Progenitor cell of endocrine pancreas (in vitro differentiated cells): ENCODE measurements at regions not wholly inside any gene's neighbourhood (a gene's known extent, or its start where the extent isn't known, plus 50 kb on each side); places are given as distances from the start of the nearest gene placed in this dataset.
"Not testable (repeated sequence)": the region's sequence is repeated elsewhere in the genome, so short reads cannot be mapped to it uniquely, and the experiment has no call there.

Source experiments
- DNase-seq: peaks from one replicate; pipeline ENCODE4 v3.0.0; 2021; ENCODE audit warnings: low spot score; ENCODE audit not compliant: unreplicated experiment
- H3K27ac Mint-ChIP-seq: 2 replicates; pipeline ENCODE4 v1.8.0; 2021; ENCODE audit warnings: mild to moderate bottlenecking, moderate library complexity, mixed read lengths
- H3K27me3 Mint-ChIP-seq: 2 replicates; pipeline ENCODE4 v1.8.0; 2021; ENCODE audit warnings: mixed read lengths
- H3K36me3 Mint-ChIP-seq: 2 replicates; pipeline ENCODE4 v1.8.0; 2022; ENCODE audit warnings: mixed read lengths; ENCODE audit not compliant: insufficient read depth
- H3K4me1 Mint-ChIP-seq: 2 replicates; pipeline ENCODE4 v1.8.0; 2021; ENCODE audit warnings: low read depth, mixed read lengths
- H3K4me3 Mint-ChIP-seq: 2 replicates; pipeline ENCODE4 v1.8.0; 2021; ENCODE audit warnings: low read depth, mild to moderate bottlenecking, moderate library complexity, mixed read lengths
- H3K9me3 Mint-ChIP-seq: 2 replicates; pipeline ENCODE4 v1.8.0; 2021; ENCODE audit warnings: low read depth, mixed read lengths

GRCh38 chr15:22178438-22178837, 98.1 kb downstream of the OR4M2 start:
- not testable (repeated sequence) for H3K36me3 Mint-ChIP-seq, H3K4me1 Mint-ChIP-seq, H3K9me3 Mint-ChIP-seq, H3K27ac Mint-ChIP-seq, DNase-seq, H3K4me3 Mint-ChIP-seq, H3K27me3 Mint-ChIP-seq

GRCh38 chr15:22179043-22179442, 98.7 kb downstream of the OR4M2 start:
- not testable (repeated sequence) for H3K4me1 Mint-ChIP-seq, DNase-seq, H3K27ac Mint-ChIP-seq, H3K9me3 Mint-ChIP-seq, H3K4me3 Mint-ChIP-seq, H3K36me3 Mint-ChIP-seq, H3K27me3 Mint-ChIP-seq

GRCh38 chr15:22180611-22181010, 100.3 kb downstream of the OR4M2 start:
- not testable (repeated sequence) for H3K9me3 Mint-ChIP-seq, H3K27ac Mint-ChIP-seq, H3K36me3 Mint-ChIP-seq, H3K27me3 Mint-ChIP-seq, DNase-seq, H3K4me1 Mint-ChIP-seq, H3K4me3 Mint-ChIP-seq

GRCh38 chr15:22184678-22185077, 104.4 kb downstream of the OR4M2 start:
- not testable (repeated sequence) for H3K4me1 Mint-ChIP-seq, H3K36me3 Mint-ChIP-seq, H3K27me3 Mint-ChIP-seq, H3K27ac Mint-ChIP-seq, H3K4me3 Mint-ChIP-seq, H3K9me3 Mint-ChIP-seq, DNase-seq

GRCh38 chr15:22186846-22187532, 106.7 kb downstream of the OR4M2 start:
- not testable (repeated sequence) for H3K27ac Mint-ChIP-seq, H3K4me1 Mint-ChIP-seq, H3K9me3 Mint-ChIP-seq, H3K27me3 Mint-ChIP-seq, DNase-seq, H3K4me3 Mint-ChIP-seq, H3K36me3 Mint-ChIP-seq

- H3K36me3 Mint-ChIP-seq, H3K4me3 Mint-ChIP-seq, H3K27ac Mint-ChIP-seq, DNase-seq, H3K27me3 Mint-ChIP-seq, H3K9me3 Mint-ChIP-seq, H3K4me1 Mint-ChIP-seq: not testable (repeated sequence)
These were observed 111.5 kb downstream of the OR4M2 start for GRCh38 chr15:22191818-22192217.

GRCh38 chr15:22194739-22195617, 114.7 kb downstream of the OR4M2 start:
- not testable (repeated sequence) for H3K4me1 Mint-ChIP-seq, H3K36me3 Mint-ChIP-seq, H3K9me3 Mint-ChIP-seq, H3K27ac Mint-ChIP-seq, H3K27me3 Mint-ChIP-seq, H3K4me3 Mint-ChIP-seq, DNase-seq

GRCh38 chr15:22196423-22196822, 116.1 kb downstream of the OR4M2 start:
- H3K4me3 Mint-ChIP-seq, H3K36me3 Mint-ChIP-seq, H3K27ac Mint-ChIP-seq, H3K4me1 Mint-ChIP-seq, H3K27me3 Mint-ChIP-seq, H3K9me3 Mint-ChIP-seq, DNase-seq: not testable (repeated sequence)

- DNase-seq, H3K27me3 Mint-ChIP-seq: not testable (repeated sequence)
These were observed 120.1 kb downstream of the OR4M2 start for GRCh38 chr15:22200417-22200816.

GRCh38 chr15:22201993-22202659, 121.8 kb downstream of the OR4M2 start:
- H3K9me3 Mint-ChIP-seq, H3K4me1 Mint-ChIP-seq, DNase-seq, H3K27ac Mint-ChIP-seq, H3K27me3 Mint-ChIP-seq, H3K36me3 Mint-ChIP-seq, H3K4me3 Mint-ChIP-seq: not testable (repeated sequence)

More at GRCh38 chr15:22200417-22200816, 120.1 kb downstream of the OR4M2 start:
- H3K27ac Mint-ChIP-seq, H3K4me3 Mint-ChIP-seq, H3K36me3 Mint-ChIP-seq, H3K4me1 Mint-ChIP-seq, H3K9me3 Mint-ChIP-seq: not testable (repeated sequence)

GRCh38 chr15:22203208-22203607, 122.9 kb downstream of the OR4M2 start:
- not testable (repeated sequence) for H3K36me3 Mint-ChIP-seq, H3K9me3 Mint-ChIP-seq, H3K27me3 Mint-ChIP-seq, H3K4me1 Mint-ChIP-seq, H3K4me3 Mint-ChIP-seq, DNase-seq, H3K27ac Mint-ChIP-seq

GRCh38 chr15:22209086-22209485, 128.8 kb downstream of the OR4M2 start:
- not testable (repeated sequence) for H3K9me3 Mint-ChIP-seq, H3K4me3 Mint-ChIP-seq, H3K27ac Mint-ChIP-seq, H3K4me1 Mint-ChIP-seq, DNase-seq, H3K36me3 Mint-ChIP-seq, H3K27me3 Mint-ChIP-seq

GRCh38 chr15:22222596-22222995, 142.3 kb downstream of the OR4M2 start:
- peaks cover 38% of the 10 kb centered on the region for H3K9me3 Mint-ChIP-seq
- not testable (repeated sequence) for H3K27ac Mint-ChIP-seq, H3K27me3 Mint-ChIP-seq, H3K4me3 Mint-ChIP-seq, H3K36me3 Mint-ChIP-seq, H3K4me1 Mint-ChIP-seq
- peak; percentile 6 for DNase-seq
